OCI-LY1 (cell line): ENCODE measurements at regions not wholly inside any gene's neighbourhood (a gene's known extent, or its start where the extent isn't known, plus 50 kb on each side); places are given as distances from the start of the nearest gene placed in this dataset.

Experiments
- H2AFZ ChIP-seq: fragments of 200-600 bp; sonication (generic), shearing (Covaris generic); 2 replicates; pipeline ENCODE4 v1.6.0; 2014; ENCODE audit warnings: antibody characterized with exemption, mild to moderate bottlenecking, low read length
- H3F3A ChIP-seq: fragments of 200-600 bp; sonication (generic), shearing (Covaris generic); 2 replicates; pipeline ENCODE4 v1.6.0; 2014; ENCODE audit warnings: mild to moderate bottlenecking, antibody characterized with exemption, low read length, moderate library complexity; ENCODE audit not compliant: insufficient read depth
- H3K27ac ChIP-seq: fragments of 200-600 bp; sonication (generic); 2 replicates; pipeline ENCODE4 v1.5.1; 2014; ENCODE audit warnings: low read length, mixed run types, mild to moderate bottlenecking, low read depth; ENCODE audit not compliant: poor library complexity, severe bottlenecking
- H3K27me3 ChIP-seq: fragments of 200-600 bp; sonication (generic); 2 replicates; pipeline ENCODE4 v1.6.0; 2014; ENCODE audit warnings: antibody characterized with exemption, mild to moderate bottlenecking, low read length, moderate library complexity; ENCODE audit not compliant: insufficient read depth
- H3K36me3 ChIP-seq: fragments of 200-600 bp; sonication (generic); 2 replicates; pipeline ENCODE4 v1.6.1; 2014; ENCODE audit warnings: mild to moderate bottlenecking, antibody characterized with exemption, low read length, moderate library complexity, mixed read lengths; ENCODE audit not compliant: insufficient read depth
- H3K4me1 ChIP-seq: fragments of 200-600 bp; sonication (generic); 2 replicates; pipeline ENCODE4 v1.5.1; 2014; ENCODE audit warnings: mild to moderate bottlenecking, low read length, moderate library complexity; ENCODE audit not compliant: insufficient read depth, severe bottlenecking
- H3K4me2 ChIP-seq: fragments of 200-600 bp; sonication (generic), shearing (Covaris generic); 2 replicates; pipeline ENCODE4 v1.6.1; 2014; ENCODE audit warnings: low read length
- H3K4me3 ChIP-seq: fragments of 200-600 bp; sonication (generic); 2 replicates; pipeline ENCODE4 v1.5.1; 2014; ENCODE audit warnings: low read length, low read depth, mild to moderate bottlenecking, mixed read lengths; ENCODE audit not compliant: poor library complexity, severe bottlenecking
- H3K79me2 ChIP-seq: fragments of 200-600 bp; shearing (Covaris generic); 2 replicates; pipeline ENCODE4 v1.6.1; 2016; ENCODE audit warnings: mixed run types, low read length, mixed read lengths; ENCODE audit not compliant: insufficient read depth
- H3K9ac ChIP-seq: fragments of 200-600 bp; sonication (generic), shearing (Covaris generic); 2 replicates; pipeline ENCODE4 v1.6.1; 2014; ENCODE audit warnings: mild to moderate bottlenecking, low read length, mixed read lengths
- H3K9me2 ChIP-seq: fragments of 200-600 bp; sonication (generic), shearing (Covaris generic); 2 replicates; pipeline ENCODE4 v1.6.1; 2014; ENCODE audit warnings: low read depth, mild to moderate bottlenecking, low read length, mixed read lengths
- H3K9me3 ChIP-seq: fragments of 200-600 bp; shearing (Covaris generic); 2 replicates; pipeline ENCODE4 v1.6.1; 2014; ENCODE audit warnings: low read length, mixed read lengths
- H4K20me1 ChIP-seq: fragments of 200-600 bp; sonication (generic), shearing (Covaris generic); 2 replicates; pipeline ENCODE4 v1.6.0; 2016; ENCODE audit warnings: mild to moderate bottlenecking, low read length; ENCODE audit not compliant: insufficient read depth
- EZH2 ChIP-seq: fragments of 200-600 bp; sonication (generic), shearing (Covaris generic); IDR thresholded peaks from 2 replicates; pipeline ENCODE4 v1.8.0; 2017; ENCODE audit warnings: borderline replicate concordance, mixed run types, mild to moderate bottlenecking, antibody characterized with exemption, low read length, moderate library complexity, mixed read lengths
- TF ChIP-seq, protein P1 (sequence below): fragments of 200-600 bp; sonication (generic), shearing (Covaris generic); IDR thresholded peaks from 2 replicates; pipeline ENCODE4 v1.5.1; 2017; ENCODE audit warnings: mild to moderate bottlenecking, antibody characterized with exemption, low read length, moderate library complexity, mixed read lengths

DNA sequence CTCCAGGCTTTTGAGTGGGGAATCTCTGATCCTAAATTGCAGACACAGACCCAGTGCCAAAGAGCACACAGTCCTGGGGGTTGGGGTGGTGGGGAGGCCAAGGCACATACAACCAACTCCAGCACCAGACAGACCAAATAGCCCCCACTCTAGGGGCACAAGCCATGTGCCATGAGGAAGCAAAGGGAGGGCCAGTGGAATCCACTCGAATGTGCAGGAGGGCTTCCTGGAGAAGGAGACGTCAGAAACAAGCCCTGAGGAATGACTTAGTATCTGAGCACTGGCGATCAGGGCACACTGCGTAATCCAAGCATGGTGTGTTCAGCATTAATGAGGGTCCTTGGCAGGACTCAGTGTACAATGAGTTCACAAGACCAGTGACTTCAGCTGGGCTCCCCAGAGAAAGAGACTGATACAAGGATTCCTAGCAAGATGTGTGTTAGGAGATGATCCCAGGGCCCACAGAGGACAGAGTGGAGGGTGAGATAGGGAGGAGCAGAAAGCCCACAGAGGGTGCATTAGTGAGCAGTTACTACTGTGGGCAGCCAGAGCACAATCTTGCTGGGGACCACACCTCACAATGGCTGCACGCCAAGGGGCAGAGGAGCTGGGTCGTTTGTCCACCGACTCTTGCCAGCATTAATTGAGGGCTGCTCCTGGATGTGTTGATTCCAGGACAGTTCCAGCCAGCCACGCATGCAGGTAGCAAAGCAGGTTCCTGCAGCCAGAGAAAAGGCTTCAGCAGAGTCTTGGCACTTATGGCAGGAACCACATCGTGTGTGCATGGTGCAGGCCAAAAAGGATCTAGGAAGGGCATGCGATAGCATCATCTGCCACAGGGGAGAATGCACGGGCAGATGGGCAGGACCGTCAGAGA lies 152.6 kb upstream of the VSTM2B start:
- Histone ChIP-seq H2AFZ (no peak overlapping the region), H3K9me2 (no peaks in the 10 kb centered on the region), H3K4me1 (no peaks in the 10 kb centered on the region), H3K4me3 (no peak overlapping the region), H3K36me3 (no peaks in the 10 kb centered on the region), H4K20me1 (no peaks in the 10 kb centered on the region), H3K9me3 (no peaks in the 10 kb centered on the region), H3K27ac (no peak overlapping the region), H3K4me2 (no peak overlapping the region), H3K9ac (no peak overlapping the region), H3F3A (no peaks in the 10 kb centered on the region), H3K27me3 (no peaks in the 10 kb centered on the region), H3K79me2 (no peaks in the 10 kb centered on the region)
- TF ChIP-seq, protein P1, sequence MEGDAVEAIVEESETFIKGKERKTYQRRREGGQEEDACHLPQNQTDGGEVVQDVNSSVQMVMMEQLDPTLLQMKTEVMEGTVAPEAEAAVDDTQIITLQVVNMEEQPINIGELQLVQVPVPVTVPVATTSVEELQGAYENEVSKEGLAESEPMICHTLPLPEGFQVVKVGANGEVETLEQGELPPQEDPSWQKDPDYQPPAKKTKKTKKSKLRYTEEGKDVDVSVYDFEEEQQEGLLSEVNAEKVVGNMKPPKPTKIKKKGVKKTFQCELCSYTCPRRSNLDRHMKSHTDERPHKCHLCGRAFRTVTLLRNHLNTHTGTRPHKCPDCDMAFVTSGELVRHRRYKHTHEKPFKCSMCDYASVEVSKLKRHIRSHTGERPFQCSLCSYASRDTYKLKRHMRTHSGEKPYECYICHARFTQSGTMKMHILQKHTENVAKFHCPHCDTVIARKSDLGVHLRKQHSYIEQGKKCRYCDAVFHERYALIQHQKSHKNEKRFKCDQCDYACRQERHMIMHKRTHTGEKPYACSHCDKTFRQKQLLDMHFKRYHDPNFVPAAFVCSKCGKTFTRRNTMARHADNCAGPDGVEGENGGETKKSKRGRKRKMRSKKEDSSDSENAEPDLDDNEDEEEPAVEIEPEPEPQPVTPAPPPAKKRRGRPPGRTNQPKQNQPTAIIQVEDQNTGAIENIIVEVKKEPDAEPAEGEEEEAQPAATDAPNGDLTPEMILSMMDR = no peak
- no peak for TF ChIP-seq EZH2

DNA sequence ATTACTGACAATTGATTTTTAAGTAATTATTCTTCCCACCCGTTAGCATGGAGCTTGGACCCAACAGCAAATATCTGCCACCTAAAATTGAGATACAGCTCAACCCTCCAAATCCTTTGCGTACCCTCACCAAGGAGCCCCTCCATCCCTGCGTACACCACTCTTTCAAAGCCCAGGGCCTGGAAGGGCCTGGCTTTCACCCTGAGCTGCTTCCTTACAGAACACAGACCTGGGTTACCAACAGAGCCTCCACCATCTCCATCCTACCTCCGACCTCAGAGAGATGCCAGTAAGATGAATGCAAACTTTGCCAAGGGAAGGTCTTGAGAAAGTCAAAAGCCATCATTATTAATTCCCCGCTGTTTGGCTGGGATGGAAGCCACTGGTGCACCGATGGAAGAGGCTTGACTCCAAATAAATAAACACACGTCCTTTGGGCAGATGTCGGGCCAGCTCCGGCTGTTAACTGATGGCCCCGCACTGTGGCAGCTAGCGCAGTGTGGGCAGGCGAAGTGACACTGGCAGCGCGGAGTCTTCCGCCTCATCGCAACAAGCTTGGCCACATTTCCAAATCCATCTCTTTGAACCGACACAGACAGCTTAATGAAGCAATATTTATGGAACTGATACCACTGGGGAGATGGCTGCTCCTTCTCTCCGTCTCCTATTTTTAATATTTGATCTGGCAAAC lies 150.2 kb upstream of the VSTM2B start:
- no peak overlapping the region for H3K4me3 ChIP-seq
- no peak overlapping the region for H2AFZ ChIP-seq
- no peak overlapping the region for H3K4me2 ChIP-seq
- H3K9ac ChIP-seq = no peak overlapping the region
- no peaks in the 10 kb centered on the region for H3K27me3 ChIP-seq
- no peaks in the 10 kb centered on the region for H3K4me1 ChIP-seq
- H4K20me1 ChIP-seq = no peaks in the 10 kb centered on the region
- H3K27ac ChIP-seq = no peak overlapping the region
- no peaks in the 10 kb centered on the region for H3K79me2 ChIP-seq
- H3K9me3 ChIP-seq = no peaks in the 10 kb centered on the region
- no peaks in the 10 kb centered on the region for H3F3A ChIP-seq
- no peak for TF ChIP-seq EZH2
- TF ChIP-seq, protein P1 = no peak
- no peaks in the 10 kb centered on the region for H3K36me3 ChIP-seq
- H3K9me2 ChIP-seq = no peaks in the 10 kb centered on the region

DNA sequence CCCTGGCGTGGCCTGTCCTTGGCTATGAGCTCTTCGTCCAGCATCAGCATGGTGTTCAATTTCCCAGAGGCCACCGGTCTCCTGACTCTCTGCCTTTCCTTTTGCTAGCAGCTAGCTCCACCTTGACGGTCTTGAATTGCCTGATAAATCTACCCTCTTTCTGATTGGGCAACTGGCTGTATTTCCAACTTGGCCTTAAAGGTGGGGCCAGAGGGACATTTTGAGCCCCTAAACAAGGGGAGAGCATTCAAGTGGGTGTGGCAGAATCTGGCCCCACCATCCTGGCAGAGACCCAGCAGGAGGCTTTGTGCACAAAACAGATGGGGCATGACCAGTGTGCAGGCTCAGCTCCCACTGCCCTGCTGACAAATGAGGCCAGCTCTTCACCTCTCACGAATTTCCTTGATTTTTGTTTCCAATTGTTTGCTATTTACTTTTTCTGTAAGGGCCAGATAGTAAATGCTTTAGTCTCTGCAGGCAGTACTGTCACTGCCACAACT lies 148.9 kb upstream of the VSTM2B start:
- Histone ChIP-seq H3K4me3 (no peak overlapping the region), H3K9me3 (no peaks in the 10 kb centered on the region), H3K27me3 (no peaks in the 10 kb centered on the region), H3K36me3 (no peaks in the 10 kb centered on the region), H3K9ac (no peak overlapping the region), H2AFZ (no peak overlapping the region), H4K20me1 (no peaks in the 10 kb centered on the region), H3K4me2 (no peak overlapping the region), H3F3A (no peaks in the 10 kb centered on the region), H3K9me2 (no peaks in the 10 kb centered on the region), H3K4me1 (no peaks in the 10 kb centered on the region), H3K79me2 (no peaks in the 10 kb centered on the region), H3K27ac (no peak overlapping the region)
- TF ChIP-seq, protein P1 = no peak
- no peak for TF ChIP-seq EZH2
